Progenitor cell of endocrine pancreas (in vitro differentiated cells): ENCODE measurements at regions not wholly inside any gene's neighbourhood (a gene's known extent, or its start where the extent isn't known, plus 50 kb on each side); places are given as distances from the start of the nearest gene placed in this dataset.

Experiments
- DNase-seq: peaks from one replicate; pipeline ENCODE4 v3.0.0; 2021; ENCODE audit warnings: low spot score; ENCODE audit not compliant: unreplicated experiment
- H3K27ac Mint-ChIP-seq: 2 replicates; pipeline ENCODE4 v1.8.0; 2021; ENCODE audit warnings: mild to moderate bottlenecking, moderate library complexity, mixed read lengths
- H3K27me3 Mint-ChIP-seq: 2 replicates; pipeline ENCODE4 v1.8.0; 2021; ENCODE audit warnings: mixed read lengths
- H3K36me3 Mint-ChIP-seq: 2 replicates; pipeline ENCODE4 v1.8.0; 2022; ENCODE audit warnings: mixed read lengths; ENCODE audit not compliant: insufficient read depth
- H3K4me1 Mint-ChIP-seq: 2 replicates; pipeline ENCODE4 v1.8.0; 2021; ENCODE audit warnings: low read depth, mixed read lengths
- H3K4me3 Mint-ChIP-seq: 2 replicates; pipeline ENCODE4 v1.8.0; 2021; ENCODE audit warnings: low read depth, mild to moderate bottlenecking, moderate library complexity, mixed read lengths
- H3K9me3 Mint-ChIP-seq: 2 replicates; pipeline ENCODE4 v1.8.0; 2021; ENCODE audit warnings: low read depth, mixed read lengths
- TF ChIP-seq, protein P1 (sequence below): fragments of 200-600 bp; sonication (generic); IDR thresholded peaks from one replicate; pipeline ENCODE4 v1.5.0; 2021; ENCODE audit warnings: antibody characterized with exemption, mild to moderate bottlenecking; ENCODE audit not compliant: unreplicated experiment

DNA sequence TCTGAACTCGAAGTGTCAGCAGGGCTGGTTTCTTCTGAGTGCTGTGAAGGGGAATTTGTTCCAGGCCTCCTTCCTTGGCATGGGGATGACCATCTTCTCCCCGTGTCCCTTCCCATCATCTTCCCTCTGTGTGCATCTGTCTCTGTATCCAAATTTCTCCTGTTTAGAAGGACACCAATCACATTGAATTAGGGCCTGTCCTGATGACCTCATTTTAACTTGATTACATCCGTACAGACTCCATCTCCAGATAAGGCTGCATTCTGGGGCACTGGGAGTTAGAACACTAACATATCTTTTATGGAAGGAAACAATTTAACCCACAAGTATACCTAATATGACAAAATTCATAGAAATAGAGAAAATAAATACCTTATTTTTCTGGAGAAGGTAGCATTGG, 76.8 kb upstream of the ANKRD1 start:
- Mint-ChIP-seq H3K27me3 (peaks cover 3% of the 10 kb centered on the region), H3K9me3 (no peaks in the 10 kb centered on the region), H3K36me3 (no peaks in the 10 kb centered on the region), H3K4me1 (no peaks in the 10 kb centered on the region), H3K27ac (no peak overlapping the region), H3K4me3 (no peak overlapping the region)
- TF ChIP-seq, protein P1, sequence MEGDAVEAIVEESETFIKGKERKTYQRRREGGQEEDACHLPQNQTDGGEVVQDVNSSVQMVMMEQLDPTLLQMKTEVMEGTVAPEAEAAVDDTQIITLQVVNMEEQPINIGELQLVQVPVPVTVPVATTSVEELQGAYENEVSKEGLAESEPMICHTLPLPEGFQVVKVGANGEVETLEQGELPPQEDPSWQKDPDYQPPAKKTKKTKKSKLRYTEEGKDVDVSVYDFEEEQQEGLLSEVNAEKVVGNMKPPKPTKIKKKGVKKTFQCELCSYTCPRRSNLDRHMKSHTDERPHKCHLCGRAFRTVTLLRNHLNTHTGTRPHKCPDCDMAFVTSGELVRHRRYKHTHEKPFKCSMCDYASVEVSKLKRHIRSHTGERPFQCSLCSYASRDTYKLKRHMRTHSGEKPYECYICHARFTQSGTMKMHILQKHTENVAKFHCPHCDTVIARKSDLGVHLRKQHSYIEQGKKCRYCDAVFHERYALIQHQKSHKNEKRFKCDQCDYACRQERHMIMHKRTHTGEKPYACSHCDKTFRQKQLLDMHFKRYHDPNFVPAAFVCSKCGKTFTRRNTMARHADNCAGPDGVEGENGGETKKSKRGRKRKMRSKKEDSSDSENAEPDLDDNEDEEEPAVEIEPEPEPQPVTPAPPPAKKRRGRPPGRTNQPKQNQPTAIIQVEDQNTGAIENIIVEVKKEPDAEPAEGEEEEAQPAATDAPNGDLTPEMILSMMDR, result no peak
- DNase-seq, result no peak

- Mint-ChIP-seq H3K4me3 (no peak overlapping the region), H3K27ac (no peak overlapping the region), H3K4me1 (no peaks in the 10 kb centered on the region), H3K36me3 (no peaks in the 10 kb centered on the region), H3K9me3 (no peaks in the 10 kb centered on the region), H3K27me3 (peaks cover 3% of the 10 kb centered on the region)
- no peak for DNase-seq
- TF ChIP-seq, protein P1, result no peak
These were observed 78.0 kb upstream of the ANKRD1 start for GRCh38 chr10:90998733-90999511.

DNA sequence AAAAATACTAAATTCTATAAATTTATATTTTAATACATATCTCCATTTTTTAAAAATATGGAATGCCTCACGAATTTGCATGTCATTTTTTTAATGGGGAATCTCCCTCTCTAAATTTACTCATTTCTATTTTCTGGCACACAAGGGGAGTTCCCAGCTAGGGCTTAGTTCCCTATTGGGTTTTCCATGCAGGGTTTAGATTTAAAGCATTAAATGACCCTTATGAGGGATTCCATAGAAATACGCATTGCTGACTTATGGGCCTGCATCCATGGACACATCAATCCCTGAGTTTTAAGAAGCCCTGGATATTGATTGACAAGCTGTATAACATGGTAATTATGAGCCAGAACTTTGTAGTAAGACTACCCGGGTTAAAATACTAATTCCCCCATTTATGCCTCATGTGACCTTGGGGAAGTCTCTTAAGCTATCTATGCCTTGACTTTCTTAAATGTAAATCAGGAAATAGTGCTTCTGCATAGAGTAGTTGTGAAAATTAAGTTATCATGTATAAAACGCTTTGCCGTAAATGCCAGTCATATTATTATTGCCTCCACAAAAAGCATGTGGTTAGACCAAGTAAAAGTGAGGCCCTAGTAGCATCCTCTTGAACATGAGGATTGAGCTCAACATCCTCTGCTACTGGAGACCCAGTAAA, 78.8 kb upstream of the ANKRD1 start:
- H3K27me3 Mint-ChIP-seq, result peaks cover under 1% of the 10 kb centered on the region
- no peak overlapping the region for H3K4me3 Mint-ChIP-seq
- no peak overlapping the region for H3K27ac Mint-ChIP-seq
- DNase-seq, result no peak
- H3K36me3 Mint-ChIP-seq, result no peaks in the 10 kb centered on the region
- H3K4me1 Mint-ChIP-seq, result no peaks in the 10 kb centered on the region
- no peaks in the 10 kb centered on the region for H3K9me3 Mint-ChIP-seq
- TF ChIP-seq, protein P1, result no peak

DNA sequence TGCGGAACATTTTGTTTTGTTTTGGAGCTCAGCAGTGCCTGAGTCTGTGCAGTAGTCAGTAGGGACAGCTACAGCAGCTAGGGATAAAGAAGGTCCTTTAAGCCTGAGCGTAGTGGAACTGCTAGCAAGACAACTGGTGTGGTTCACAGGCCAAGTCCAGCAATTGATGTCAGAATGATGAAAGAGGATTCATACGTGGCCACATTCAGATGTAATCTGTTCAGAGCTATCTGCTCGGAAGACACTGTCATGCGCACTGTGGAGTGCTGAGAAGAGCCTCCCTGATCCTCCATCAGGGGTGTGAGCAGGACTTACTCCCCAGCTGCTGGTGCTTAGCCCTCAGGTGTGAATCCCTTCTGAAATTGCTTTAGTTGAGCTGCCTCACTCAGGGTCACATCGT, 79.6 kb upstream of the ANKRD1 start:
- Mint-ChIP-seq H3K36me3 (no peaks in the 10 kb centered on the region), H3K27me3 (no peaks in the 10 kb centered on the region), H3K9me3 (no peaks in the 10 kb centered on the region), H3K27ac (no peak overlapping the region), H3K4me3 (no peak overlapping the region), H3K4me1 (peaks cover 2% of the 10 kb centered on the region)
- TF ChIP-seq, protein P1, result no peak
- no peak for DNase-seq

- TF ChIP-seq, protein P1, result no peak
- Mint-ChIP-seq H3K36me3 (no peaks in the 10 kb centered on the region), H3K27ac (no peak overlapping the region), H3K27me3 (no peaks in the 10 kb centered on the region), H3K9me3 (no peaks in the 10 kb centered on the region), H3K4me3 (no peak overlapping the region), H3K4me1 (peaks cover 2% of the 10 kb centered on the region)
- DNase-seq, result no peak
These were observed 80.1 kb upstream of the ANKRD1 start for GRCh38 chr10:91000985-91001384.
